HG02623 (cell line): ENCODE measurements at regions not wholly inside any gene's neighbourhood (a gene's known extent, or its start where the extent isn't known, plus 50 kb on each side); places are given as distances from the start of the nearest gene placed in this dataset.
"Not testable (repeated sequence)": the region's sequence is repeated elsewhere in the genome, so short reads cannot be mapped to it uniquely, and the experiment has no call there.

ENCODE experiments used
- ATAC-seq: cut with Tn5 transposase; IDR thresholded peaks from one replicate; pipeline ENCODE4 v1.9.1; 2021; ENCODE audit warnings: moderate library complexity; ENCODE audit not compliant: unreplicated experiment

- no peak for ATAC-seq
These were observed 167.5 kb downstream of the SEPTIN7 start for GRCh38 chr7:35968140-35968940.

- no peak for ATAC-seq
These were observed 168.2 kb downstream of the SEPTIN7 start for GRCh38 chr7:35969066-35969465.

DNA sequence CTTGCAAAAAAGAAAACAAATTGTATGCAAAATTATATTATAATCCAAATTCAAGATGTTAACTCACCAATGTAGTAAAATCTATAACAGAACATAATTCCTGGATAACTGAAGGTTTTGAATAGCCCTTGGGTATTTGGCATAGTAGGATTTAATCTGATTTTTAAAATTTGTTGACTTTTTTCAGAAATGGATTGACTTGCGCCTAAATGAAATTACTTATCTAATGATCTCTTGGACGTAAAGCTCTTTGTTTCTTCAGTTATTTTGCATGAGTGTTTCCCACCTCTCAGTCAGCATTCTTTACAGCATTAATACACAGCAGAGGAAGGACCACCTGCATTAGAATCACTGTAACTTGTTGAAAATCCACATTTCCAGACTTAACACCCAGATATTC lies 169.6 kb downstream of the SEPTIN7 start:
- no peak for ATAC-seq

DNA sequence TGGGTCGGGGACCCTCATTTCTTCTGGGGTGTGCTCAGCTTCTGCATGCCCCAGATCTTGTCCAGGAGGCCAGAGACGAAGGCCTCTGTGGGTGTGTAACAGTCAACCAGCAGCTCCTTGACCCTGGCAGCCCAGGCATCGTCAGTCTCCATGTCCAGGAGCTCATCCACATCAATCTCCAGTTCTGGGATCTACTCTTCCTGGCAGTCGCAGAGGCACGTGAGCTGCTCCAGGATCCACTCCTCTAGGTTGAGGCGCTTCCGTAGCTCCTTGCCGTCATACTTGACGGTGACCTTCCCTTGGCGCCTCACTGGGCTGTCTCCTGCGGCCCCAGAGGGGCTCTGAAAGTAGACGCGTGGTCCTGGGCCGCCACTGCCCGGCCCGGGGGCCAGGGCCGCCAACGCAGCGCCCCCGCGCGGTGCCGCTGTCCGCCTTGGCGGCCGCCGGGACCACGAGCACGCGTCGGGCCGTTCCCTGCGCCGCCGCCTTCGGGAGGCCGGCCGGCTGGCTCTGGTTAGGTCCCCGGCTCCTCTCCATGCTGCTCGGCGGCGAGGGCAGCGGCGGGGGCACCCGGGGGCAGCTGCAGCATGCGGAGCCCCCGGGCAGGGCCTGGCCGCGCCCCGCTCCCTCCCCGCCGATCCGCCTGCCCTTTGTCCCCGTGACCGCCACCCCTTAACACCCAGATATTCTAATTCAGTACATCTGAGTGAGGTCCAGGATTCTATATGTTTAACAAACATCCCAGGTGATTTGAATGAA lies 170.5 kb downstream of the SEPTIN7 start:
- ATAC-seq = no peak

DNA sequence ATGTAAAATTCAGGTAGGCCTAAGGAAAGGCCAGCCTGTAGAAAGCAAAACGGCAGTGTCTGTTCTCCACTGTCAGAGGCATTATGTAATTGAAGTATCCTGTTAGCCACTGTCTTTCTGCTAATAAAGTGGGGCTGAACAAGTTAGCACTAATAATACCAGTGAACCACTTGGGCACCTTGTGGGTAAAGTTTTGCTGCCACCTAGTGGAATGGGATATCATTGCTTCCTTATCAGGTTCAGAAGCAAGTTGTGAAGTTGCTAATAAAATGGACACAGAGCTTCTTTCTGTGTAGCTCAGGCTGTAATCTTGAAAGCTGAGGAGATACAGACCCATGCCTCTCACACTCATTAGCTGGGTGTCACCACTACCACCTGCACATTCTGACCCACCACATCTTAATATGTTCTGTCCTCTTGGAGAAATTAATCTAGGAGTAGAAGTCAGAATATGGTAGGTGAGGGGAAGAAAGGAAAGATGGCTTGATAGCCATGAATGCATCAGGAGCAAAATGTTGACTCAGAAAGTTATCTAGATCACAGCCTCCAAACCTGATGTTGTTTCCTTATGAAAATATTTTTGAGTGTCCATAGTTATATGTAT lies 175.1 kb downstream of the SEPTIN7 start:
- ATAC-seq = peak; percentile 77

DNA sequence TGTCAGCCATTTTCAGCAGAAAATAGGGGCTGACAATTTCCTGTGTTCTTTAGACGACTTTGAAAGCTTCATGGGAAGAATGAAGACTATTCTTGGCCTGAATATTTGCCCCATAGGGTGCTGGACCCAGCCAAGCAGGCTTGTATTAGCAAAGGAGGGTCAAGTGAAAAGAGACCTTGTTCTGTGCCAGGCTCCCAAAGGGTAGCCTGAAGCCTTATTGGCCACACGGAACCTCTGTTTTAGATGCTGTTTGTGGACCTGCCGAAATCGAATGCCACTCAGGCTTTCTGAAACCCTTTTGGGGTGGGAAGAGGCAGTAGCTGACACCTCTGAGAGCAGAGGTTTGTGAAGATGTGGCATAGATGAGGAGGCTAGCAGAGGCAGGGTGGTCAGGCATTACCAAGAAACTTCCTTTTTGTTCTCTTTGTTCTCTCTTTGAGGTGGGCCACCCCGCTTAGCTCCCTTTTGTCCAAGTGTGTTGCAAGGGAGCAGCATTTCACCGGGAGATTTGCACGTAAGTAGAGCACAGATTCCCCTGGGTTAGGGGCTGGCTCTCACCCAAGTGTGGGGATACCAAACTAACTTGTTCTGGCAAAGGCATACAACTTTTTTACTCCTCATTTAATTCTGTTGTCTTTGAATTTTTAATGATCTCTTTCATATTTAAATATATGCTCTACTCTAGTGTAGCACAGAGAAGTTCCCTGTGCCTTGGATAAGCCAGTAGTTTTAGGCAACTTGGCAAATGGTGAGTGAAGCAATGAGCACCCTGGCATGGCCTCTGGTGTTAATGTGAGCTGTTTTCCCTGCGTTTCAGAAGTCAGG lies 174.0 kb upstream of the EEPD1 start:
- not testable (repeated sequence) for ATAC-seq

DNA sequence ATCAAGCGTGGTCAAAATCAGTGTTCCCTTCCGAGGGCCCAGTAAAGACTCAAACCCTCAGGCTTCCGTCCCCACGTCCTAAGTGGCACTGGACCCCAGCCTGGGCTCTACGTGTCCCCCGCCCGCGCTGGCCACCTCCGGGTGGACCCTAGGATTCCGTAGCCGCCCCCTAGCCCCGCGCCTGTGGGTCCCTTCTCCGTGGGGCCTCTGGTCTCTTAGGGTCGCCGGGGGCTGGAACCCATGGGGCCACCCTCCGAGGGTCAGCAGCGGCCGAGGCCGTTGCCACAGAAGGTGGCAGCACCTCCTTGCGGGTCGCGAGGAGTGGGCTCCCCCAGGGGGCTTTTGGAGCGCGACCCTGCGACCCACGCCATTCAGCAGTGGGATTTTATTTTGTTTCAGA lies 170.5 kb upstream of the EEPD1 start:
- no peak for ATAC-seq

DNA sequence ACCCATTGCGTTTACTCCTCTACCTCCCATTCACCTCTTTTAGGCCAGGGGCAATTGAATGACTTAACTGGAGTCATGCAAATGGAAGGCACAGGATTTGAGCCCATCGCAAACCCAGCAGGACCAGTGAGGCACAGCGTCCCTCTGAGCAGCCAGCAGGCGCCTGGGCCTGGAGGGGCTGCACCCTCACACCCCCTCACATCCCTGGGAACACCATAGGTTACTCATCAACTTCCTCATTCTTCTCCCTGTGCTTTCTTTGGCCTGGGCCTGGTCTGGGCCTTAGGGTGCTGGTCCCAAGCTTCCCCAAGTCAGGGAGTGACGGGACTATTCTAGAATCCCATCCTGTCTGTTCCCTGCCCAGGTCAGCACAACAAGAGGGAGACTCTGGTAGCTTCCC lies 169.4 kb upstream of the EEPD1 start:
- ATAC-seq = no peak

GRCh38 chr7:35985126-35985754 lies 167.8 kb upstream of the EEPD1 start:
- ATAC-seq = peak; percentile 89

- no peak for ATAC-seq
These were observed 166.0 kb upstream of the EEPD1 start for GRCh38 chr7:35987016-35987415.

- ATAC-seq = no peak
These were observed 164.9 kb upstream of the EEPD1 start for GRCh38 chr7:35988105-35988504.

DNA sequence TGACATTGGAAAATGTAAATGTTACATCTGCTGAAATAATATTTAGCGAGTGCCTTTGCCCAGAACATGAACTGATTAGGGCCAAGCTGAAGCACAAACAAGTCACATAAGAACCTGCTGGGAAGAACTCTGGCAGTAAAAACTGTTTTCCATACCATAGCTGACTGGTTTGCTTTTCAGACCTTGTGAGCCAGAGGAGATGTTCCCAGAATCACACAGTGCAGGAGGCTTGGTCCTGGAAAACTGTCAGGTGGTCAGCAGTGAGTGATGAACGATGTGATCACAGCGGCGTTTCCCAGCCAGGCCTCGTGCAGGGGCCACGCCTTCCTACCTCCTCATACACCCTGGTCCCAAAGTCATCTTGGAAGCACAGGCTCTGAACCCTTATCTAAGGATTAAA lies 164.2 kb upstream of the EEPD1 start:
- ATAC-seq = no peak

GRCh38 chr7:35991511-35992232 lies 161.4 kb upstream of the EEPD1 start:
- ATAC-seq = no peak

GRCh38 chr7:35992436-35992835 lies 160.6 kb upstream of the EEPD1 start:
- ATAC-seq = no peak

GRCh38 chr7:35993113-35993512 lies 159.9 kb upstream of the EEPD1 start:
- ATAC-seq = no peak

- no peak for ATAC-seq
These were observed 159.1 kb upstream of the EEPD1 start for GRCh38 chr7:35993676-35994606.

GRCh38 chr7:35995334-35995733 lies 157.7 kb upstream of the EEPD1 start:
- ATAC-seq = no peak

GRCh38 chr7:35998481-35998880 lies 154.6 kb upstream of the EEPD1 start:
- no peak for ATAC-seq

DNA sequence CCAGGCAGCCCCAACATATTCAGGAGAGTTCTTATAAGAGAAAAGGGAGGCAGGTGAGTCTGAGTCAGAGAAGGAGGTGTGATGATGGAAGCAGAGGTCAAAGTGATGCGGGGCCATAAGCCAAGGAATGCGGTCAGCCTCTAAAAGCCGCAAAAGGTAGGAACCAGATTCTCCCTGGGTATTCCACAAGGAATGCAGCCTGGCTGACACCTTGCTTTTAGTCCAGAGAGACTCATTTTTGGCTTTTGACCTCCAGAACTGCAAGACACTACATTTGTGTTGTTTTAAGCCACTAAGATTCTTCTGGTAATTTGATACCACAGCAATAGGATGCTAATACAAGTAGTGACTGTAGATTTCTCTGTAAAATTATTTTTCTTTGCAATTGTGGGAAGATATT lies 151.5 kb upstream of the EEPD1 start:
- no peak for ATAC-seq
